Mesendoderm (in vitro differentiated cells): ENCODE measurements at regions not wholly inside any gene's neighbourhood (a gene's known extent, or its start where the extent isn't known, plus 50 kb on each side); places are given as distances from the start of the nearest gene placed in this dataset.

Experiments used
- DNase-seq: peaks from one replicate; pipeline ENCODE4 v3.0.0; 2013
- H2AK5ac ChIP-seq: 2 replicates; pipeline ENCODE4 v1.6.1; 2013; ENCODE audit warnings: low read length, inconsistent platforms
- H2BK120ac ChIP-seq: 2 replicates; pipeline ENCODE4 v1.6.1; 2013; ENCODE audit warnings: low read depth, mild to moderate bottlenecking, low read length, moderate library complexity, mixed read lengths
- H2BK15ac ChIP-seq: replicated peaks from 2 replicates; pipeline ENCODE4 v1.6.1; 2013; ENCODE audit warnings: low read depth, mild to moderate bottlenecking, moderate library complexity
- H2BK5ac ChIP-seq: 2 replicates; pipeline ENCODE4 v1.6.1; 2013; ENCODE audit warnings: low read length, inconsistent platforms
- H3K18ac ChIP-seq: 2 replicates; pipeline ENCODE4 v1.6.1; 2013; ENCODE audit warnings: mild to moderate bottlenecking, low read length, mixed read lengths
- H3K23ac ChIP-seq: one replicate; pipeline ENCODE4 v1.6.1; 2013; ENCODE audit warnings: low read length
- H3K27ac ChIP-seq: 2 replicates; pipeline ENCODE4 v1.5.1; 2013; ENCODE audit warnings: low read depth, mild to moderate bottlenecking, inconsistent platforms, low read length, moderate library complexity
- H3K27me3 ChIP-seq: 2 replicates; pipeline ENCODE4 v1.6.1; 2013; ENCODE audit warnings: low read length, control low read depth, mild to moderate bottlenecking, inconsistent platforms; ENCODE audit not compliant: insufficient read depth, poor library complexity
- H3K36me3 ChIP-seq: 2 replicates; pipeline ENCODE4 v1.6.1; 2013; ENCODE audit warnings: low read length, inconsistent platforms; ENCODE audit not compliant: control insufficient read depth, insufficient read depth
- H3K4ac ChIP-seq: one replicate; pipeline ENCODE4 v1.6.1; 2013; ENCODE audit warnings: low read depth, mild to moderate bottlenecking, low read length, moderate library complexity
- H3K4me1 ChIP-seq: 2 replicates; pipeline ENCODE4 v1.6.1; 2013; ENCODE audit warnings: low read depth, low read length, inconsistent platforms; ENCODE audit not compliant: control insufficient read depth
- H3K4me2 ChIP-seq: 2 replicates; pipeline ENCODE4 v1.6.1; 2013; ENCODE audit warnings: low read length
- H3K4me3 ChIP-seq: 2 replicates; pipeline ENCODE4 v1.5.1; 2013; ENCODE audit warnings: mild to moderate bottlenecking, low read length
- H3K56ac ChIP-seq: one replicate; pipeline ENCODE4 v1.6.1; 2013; ENCODE audit warnings: low read length
- H3K79me1 ChIP-seq: 2 replicates; pipeline ENCODE4 v1.6.1; 2013; ENCODE audit warnings: low read length, inconsistent platforms
- H3K79me2 ChIP-seq: 2 replicates; pipeline ENCODE4 v1.6.1; 2013; ENCODE audit warnings: mild to moderate bottlenecking, low read length; ENCODE audit not compliant: control insufficient read depth, insufficient read depth
- H3K9ac ChIP-seq: 2 replicates; pipeline ENCODE4 v1.6.1; 2013; ENCODE audit warnings: low read length, inconsistent platforms
- H4K5ac ChIP-seq: one replicate; pipeline ENCODE4 v1.6.1; 2013; ENCODE audit warnings: low read length
- H4K8ac ChIP-seq: one replicate; pipeline ENCODE4 v1.6.1; 2013; ENCODE audit warnings: low read depth, mild to moderate bottlenecking, control low read depth, low read length, moderate library complexity
- WGBS: extraction: QIAGEN DNeasy Blood & Tissue Kit; methylation state at CpG from one replicate; pipeline ENCODE4 v1.1.7; 2013; ENCODE audit warnings: low lambda C conversion rate, missing lambda C conversion rate; ENCODE audit not compliant: insufficient coverage; ENCODE audit errors: extremely low coverage; 5-methylcytosine and 5-hydroxymethylcytosine counted together

GRCh38 chr12:73947326-73948026, 590.2 kb upstream of the ATXN7L3B start:
- no peak overlapping the region for H3K18ac ChIP-seq
- no peak overlapping the region for H3K27ac ChIP-seq
- no peak overlapping the region for H3K4me3 ChIP-seq
- H4K5ac ChIP-seq: no peak overlapping the region
- no peak overlapping the region for H3K4me2 ChIP-seq
- no peak overlapping the region for H2BK5ac ChIP-seq
- 100% methylated on average over 2 of the region's 8 CpGs for WGBS
- H2BK15ac ChIP-seq: no peak overlapping the region
- no peaks in the 10 kb centered on the region for H3K79me2 ChIP-seq
- H3K4me1 ChIP-seq: no peaks in the 10 kb centered on the region
- no peak for DNase-seq
- no peak overlapping the region for H3K9ac ChIP-seq
- no peaks in the 10 kb centered on the region for H3K27me3 ChIP-seq
- no peaks in the 10 kb centered on the region for H3K36me3 ChIP-seq
- H3K4ac ChIP-seq: no peak overlapping the region
- H3K56ac ChIP-seq: no peak overlapping the region
- H2AK5ac ChIP-seq: no peak overlapping the region
- H3K23ac ChIP-seq: no peak overlapping the region
- no peak overlapping the region for H2BK120ac ChIP-seq
- no peaks in the 10 kb centered on the region for H3K79me1 ChIP-seq
- H4K8ac ChIP-seq: no peak overlapping the region

DNA sequence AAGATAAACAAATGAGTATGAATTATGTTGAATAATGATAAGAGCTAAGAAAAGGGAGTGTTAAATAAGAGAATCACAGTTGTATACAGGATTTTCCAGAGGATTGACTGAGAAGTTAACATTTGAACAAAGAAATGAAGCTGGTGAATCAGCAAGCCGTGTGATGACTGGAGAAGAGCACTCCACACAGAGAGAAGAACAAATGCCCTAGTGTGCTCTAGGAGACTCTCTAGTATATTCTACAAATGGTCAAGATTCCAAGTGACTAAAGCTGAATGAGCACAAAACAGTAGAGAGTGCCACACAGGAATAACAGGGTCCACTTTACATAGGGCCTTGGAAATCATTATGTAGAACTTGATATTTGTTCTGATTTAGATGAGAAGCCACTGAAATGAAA, 587.1 kb upstream of the ATXN7L3B start:
- Histone ChIP-seq H3K4me2 (no peak overlapping the region), H3K9ac (no peak overlapping the region), H2AK5ac (no peak overlapping the region), H3K56ac (no peak overlapping the region), H3K4me1 (no peaks in the 10 kb centered on the region), H4K5ac (no peak overlapping the region), H3K27ac (no peak overlapping the region), H2BK15ac (no peak overlapping the region), H2BK5ac (no peak overlapping the region), H3K79me1 (no peaks in the 10 kb centered on the region), H3K23ac (no peak overlapping the region), H3K4me3 (no peak overlapping the region), H3K4ac (no peak overlapping the region), H3K27me3 (no peaks in the 10 kb centered on the region), H3K36me3 (no peaks in the 10 kb centered on the region), H2BK120ac (no peak overlapping the region), H4K8ac (no peak overlapping the region), H3K18ac (no peak overlapping the region), H3K79me2 (no peaks in the 10 kb centered on the region)
- no CpG with 5 or more reads among the region's 1 CpG for WGBS
- DNase-seq: no peak

DNA sequence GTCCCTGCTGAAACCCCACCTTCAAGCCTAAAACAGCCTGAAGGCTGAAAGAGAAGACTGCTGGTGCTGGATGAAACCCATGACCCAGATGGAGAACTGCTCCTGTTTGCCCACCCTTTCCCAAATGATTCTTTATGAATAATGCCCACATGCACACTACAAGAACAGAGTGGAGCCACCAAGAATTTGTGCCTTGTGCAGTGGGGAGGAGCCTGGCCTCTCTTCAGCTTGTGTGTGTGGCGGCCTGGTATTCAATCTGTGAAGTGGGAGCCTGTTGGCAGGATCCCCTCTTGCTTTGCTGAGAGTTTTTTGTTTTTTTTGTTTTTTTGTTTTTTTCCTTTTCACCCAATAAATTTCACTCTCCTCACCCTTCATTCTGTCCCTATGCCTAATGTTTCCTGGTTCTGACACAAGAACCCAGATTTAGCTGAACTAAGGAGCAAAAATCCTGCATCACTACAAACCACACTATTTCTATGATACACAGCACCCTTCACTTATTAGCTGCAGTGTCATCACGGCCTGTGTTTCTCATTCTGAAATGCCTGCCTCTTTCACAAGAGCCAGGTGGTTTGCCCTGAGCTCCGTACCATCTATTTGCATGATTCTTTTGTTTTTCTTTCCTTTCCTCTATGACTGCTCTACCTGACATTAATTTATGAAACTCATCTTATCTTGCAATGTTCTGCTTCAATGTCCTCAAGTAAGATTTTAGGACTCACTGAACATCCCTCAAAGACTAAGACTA, 585.5 kb upstream of the ATXN7L3B start:
- no CpG with 5 or more reads among the region's 3 CpGs for WGBS
- Histone ChIP-seq H3K27ac (no peak overlapping the region), H3K18ac (no peak overlapping the region)

GRCh38 chr12:73964641-73965040, 573.0 kb upstream of the ATXN7L3B start:
- Histone ChIP-seq H3K23ac (no peak overlapping the region), H2BK15ac (no peak overlapping the region), H4K8ac (no peak overlapping the region), H3K9ac (no peak overlapping the region), H2BK5ac (no peak overlapping the region), H3K4ac (no peak overlapping the region), H3K4me3 (no peak overlapping the region), H3K18ac (no peak overlapping the region), H3K27ac (no peak overlapping the region), H3K27me3 (no peaks in the 10 kb centered on the region), H3K56ac (no peak overlapping the region), H2AK5ac (no peak overlapping the region), H3K36me3 (no peaks in the 10 kb centered on the region), H2BK120ac (no peak overlapping the region), H4K5ac (no peak overlapping the region), H3K4me2 (no peak overlapping the region), H3K79me1 (no peaks in the 10 kb centered on the region), H3K4me1 (no peaks in the 10 kb centered on the region), H3K79me2 (no peaks in the 10 kb centered on the region)
- WGBS: no CpG with 5 or more reads among the region's 3 CpGs
- no peak for DNase-seq

More for the DNA sequence above, 585.5 kb upstream of the ATXN7L3B start:
- no peak overlapping the region for H2BK15ac ChIP-seq
- no peaks in the 10 kb centered on the region for H3K27me3 ChIP-seq
- H2BK120ac ChIP-seq: no peak overlapping the region
- no peak for DNase-seq
- H2BK5ac ChIP-seq: no peak overlapping the region
- no peak overlapping the region for H3K4ac ChIP-seq
- H2AK5ac ChIP-seq: no peak overlapping the region
- H4K8ac ChIP-seq: no peak overlapping the region
- H3K79me2 ChIP-seq: no peaks in the 10 kb centered on the region
- no peak overlapping the region for H3K4me3 ChIP-seq
- no peak overlapping the region for H4K5ac ChIP-seq
- H3K36me3 ChIP-seq: no peaks in the 10 kb centered on the region
- no peaks in the 10 kb centered on the region for H3K79me1 ChIP-seq
- no peak overlapping the region for H3K56ac ChIP-seq
- H3K9ac ChIP-seq: no peak overlapping the region
- H3K4me2 ChIP-seq: no peak overlapping the region
- H3K23ac ChIP-seq: no peak overlapping the region
- H3K4me1 ChIP-seq: no peaks in the 10 kb centered on the region

GRCh38 chr12:73973486-73973885, 564.1 kb upstream of the ATXN7L3B start:
- no peak overlapping the region for H4K5ac ChIP-seq
- H3K4me2 ChIP-seq: no peak overlapping the region
- H2AK5ac ChIP-seq: no peak overlapping the region
- no peak overlapping the region for H3K9ac ChIP-seq
- H2BK15ac ChIP-seq: no peak overlapping the region
- H3K56ac ChIP-seq: no peak overlapping the region
- no peak overlapping the region for H3K27ac ChIP-seq
- H3K27me3 ChIP-seq: no peaks in the 10 kb centered on the region
- no peaks in the 10 kb centered on the region for H3K36me3 ChIP-seq
- H3K79me1 ChIP-seq: no peaks in the 10 kb centered on the region
- no peak overlapping the region for H3K18ac ChIP-seq
- no peaks in the 10 kb centered on the region for H3K4me1 ChIP-seq
- H3K23ac ChIP-seq: no peak overlapping the region
- H4K8ac ChIP-seq: no peak overlapping the region
- WGBS: no CpG with 5 or more reads among the region's 1 CpG
- H3K4ac ChIP-seq: no peak overlapping the region
- H3K79me2 ChIP-seq: no peaks in the 10 kb centered on the region
- DNase-seq: no peak
- H3K4me3 ChIP-seq: no peak overlapping the region
- H2BK120ac ChIP-seq: no peak overlapping the region
- H2BK5ac ChIP-seq: no peak overlapping the region
